ENCODE measurements at regions not wholly inside any gene's neighbourhood (a gene's known extent, or its start where the extent isn't known, plus 50 kb on each side); places are given as distances from the start of the nearest gene placed in this dataset.
"Not testable (repeated sequence)": the region's sequence is repeated elsewhere in the genome, so short reads cannot be mapped to it uniquely, and the experiment has no call there.

- DNase-seq (ENCODE audit: low read depth) = not testable (repeated sequence)
These were observed 130.7 kb downstream of the UNC93B1 start for GRCh38 chr11:67873223-67873622.

- not testable (repeated sequence) for DNase-seq (ENCODE audit: low read depth)
These were observed 132.7 kb downstream of the UNC93B1 start for GRCh38 chr11:67871168-67871567.

GRCh38 chr11:67862896-67863295 lies 141.0 kb downstream of the UNC93B1 start:
- DNase-seq (ENCODE audit: low read depth) = not testable (repeated sequence)

- DNase-seq (ENCODE audit: low read depth) = peak; percentile 40
These were observed 144.3 kb downstream of the UNC93B1 start for GRCh38 chr11:67859513-67860161.

GRCh38 chr11:67850747-67851146 lies 153.2 kb downstream of the UNC93B1 start:
- DNase-seq (ENCODE audit: low read depth) = not testable (repeated sequence)

GRCh38 chr11:67849766-67850165 lies 154.1 kb downstream of the UNC93B1 start:
- not testable (repeated sequence) for DNase-seq (ENCODE audit: low read depth)

GRCh38 chr11:67847896-67848875 lies 155.7 kb downstream of the UNC93B1 start:
- DNase-seq (ENCODE audit: low read depth) = not testable (repeated sequence)

GRCh38 chr11:67846303-67846702 lies 157.6 kb downstream of the UNC93B1 start:
- not testable (repeated sequence) for DNase-seq (ENCODE audit: low read depth)

- not testable (repeated sequence) for DNase-seq (ENCODE audit: low read depth)
These were observed 158.6 kb downstream of the UNC93B1 start for GRCh38 chr11:67845296-67845695.

GRCh38 chr11:67840599-67840998 lies 163.3 kb downstream of the UNC93B1 start:
- not testable (repeated sequence) for DNase-seq (ENCODE audit: low read depth)

GRCh38 chr11:67830152-67830551 lies 155.7 kb upstream of the ALDH3B2 start:
- DNase-seq (ENCODE audit: low read depth) = not testable (repeated sequence)

- not testable (repeated sequence) for DNase-seq (ENCODE audit: low read depth)
These were observed 152.5 kb upstream of the ALDH3B2 start for GRCh38 chr11:67826951-67827296.

- not testable (repeated sequence) for DNase-seq (ENCODE audit: low read depth)
These were observed 151.9 kb upstream of the ALDH3B2 start for GRCh38 chr11:67826028-67826950.

GRCh38 chr11:67824861-67825260 lies 150.4 kb upstream of the ALDH3B2 start:
- DNase-seq (ENCODE audit: low read depth) = not testable (repeated sequence)

- no peak for DNase-seq (ENCODE audit: low read depth)
These were observed 145.7 kb upstream of the ALDH3B2 start for GRCh38 chr11:67820081-67820480.

- not testable (repeated sequence) for DNase-seq (ENCODE audit: low read depth)
These were observed 143.1 kb upstream of the ALDH3B2 start for GRCh38 chr11:67817558-67817957.

- not testable (repeated sequence) for DNase-seq (ENCODE audit: low read depth)
These were observed 134.9 kb upstream of the ALDH3B2 start for GRCh38 chr11:67809301-67809700.

- not testable (repeated sequence) for DNase-seq (ENCODE audit: low read depth)
These were observed 133.5 kb upstream of the ALDH3B2 start for GRCh38 chr11:67807896-67808295.

GRCh38 chr11:67806728-67807235 lies 132.4 kb upstream of the ALDH3B2 start:
- not testable (repeated sequence) for DNase-seq (ENCODE audit: low read depth)

- not testable (repeated sequence) for DNase-seq (ENCODE audit: low read depth)
These were observed 131.8 kb upstream of the ALDH3B2 start for GRCh38 chr11:67806183-67806582.
